Activated T-cell treated with anti-CD3 and anti-CD28 coated beads, Interleukin-2, amount 50 U/mL, for 48 hours (primary cell): ENCODE measurements at regions not wholly inside any gene's neighbourhood (a gene's known extent, or its start where the extent isn't known, plus 50 kb on each side); places are given as distances from the start of the nearest gene placed in this dataset.
"Not testable (repeated sequence)": the region's sequence is repeated elsewhere in the genome, so short reads cannot be mapped to it uniquely, and the experiment has no call there.

Source experiments
- DNase-seq, 2 experiments: peaks; one replicate each; pipeline ENCODE4 v3.0.0-alpha.2; 2020

GRCh38 chr2:155879900-155880299 lies 452.6 kb downstream of the NR4A2 start:
- DNase-seq, result not testable (repeated sequence)

- no peak for DNase-seq
Measured at GRCh38 chr2:155872396-155872795, 460.1 kb downstream of the NR4A2 start.

GRCh38 chr2:155871940-155872339 lies 460.6 kb downstream of the NR4A2 start:
- no peak for DNase-seq

GRCh38 chr2:155867564-155867963 lies 465.0 kb downstream of the NR4A2 start:
- DNase-seq, result no peak

GRCh38 chr2:155866477-155866876 lies 466.0 kb downstream of the NR4A2 start:
- DNase-seq, result no peak

DNA sequence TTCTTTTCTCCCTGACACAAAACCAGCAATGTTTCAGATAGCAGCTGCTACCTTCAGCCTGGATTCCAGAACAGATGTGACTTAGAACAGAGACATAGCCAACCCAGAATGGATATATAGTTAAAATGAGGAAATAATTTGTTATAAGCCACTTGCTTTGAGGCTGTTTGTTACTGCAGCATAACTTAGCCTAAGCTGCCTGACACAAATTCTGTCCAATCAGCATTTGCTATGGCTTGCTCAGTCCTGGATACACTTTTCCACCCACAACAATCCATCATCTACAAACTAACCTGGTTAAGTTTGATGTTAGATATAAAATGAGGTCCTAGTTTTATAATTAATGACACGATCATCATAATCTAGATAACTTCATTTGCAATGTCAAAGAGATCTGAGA lies 480.4 kb downstream of the NR4A2 start:
- DNase-seq, result no peak

DNA sequence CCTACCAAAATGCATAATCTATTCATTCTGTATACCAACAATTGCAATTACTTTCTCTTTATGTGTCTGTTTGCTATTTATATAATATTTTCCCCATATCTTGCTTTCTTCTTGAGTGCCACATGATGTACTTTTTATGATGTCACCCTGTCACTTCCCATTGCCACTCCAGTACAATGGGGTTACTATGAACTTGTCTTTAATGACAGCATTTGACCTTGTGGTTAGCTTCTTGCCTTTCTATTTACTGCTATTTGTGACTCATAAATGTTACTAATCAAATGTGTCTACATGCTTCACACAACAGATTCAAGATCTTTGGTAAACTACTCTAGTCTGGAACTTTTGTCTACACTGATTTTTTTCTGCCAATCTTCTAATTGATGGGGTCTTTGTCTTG lies 486.3 kb downstream of the NR4A2 start:
- no peak for DNase-seq

DNA sequence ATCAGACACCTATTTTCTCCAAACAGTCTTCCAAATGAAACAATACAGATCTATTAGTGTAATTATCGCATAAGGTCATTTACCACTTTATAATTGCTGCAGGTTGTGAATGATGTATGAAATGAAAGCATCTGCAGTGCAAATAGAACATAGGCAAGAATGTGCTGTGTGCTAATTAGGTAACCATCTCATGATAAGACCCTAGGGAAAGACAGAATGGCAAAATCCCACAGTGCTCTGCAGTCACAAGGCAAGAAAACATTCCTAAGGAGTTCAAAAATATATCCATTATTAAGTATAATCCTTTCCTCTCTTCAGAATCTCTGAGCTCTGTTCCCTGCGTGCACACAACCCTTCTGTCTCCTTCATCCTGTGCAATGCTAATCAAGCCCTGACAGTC lies 488.1 kb downstream of the NR4A2 start:
- DNase-seq, result no peak

- DNase-seq, result no peak
Measured at GRCh38 chr2:155842103-155842502, 490.4 kb downstream of the NR4A2 start.

GRCh38 chr2:155841442-155841841 lies 491.1 kb downstream of the NR4A2 start:
- no peak for DNase-seq

DNA sequence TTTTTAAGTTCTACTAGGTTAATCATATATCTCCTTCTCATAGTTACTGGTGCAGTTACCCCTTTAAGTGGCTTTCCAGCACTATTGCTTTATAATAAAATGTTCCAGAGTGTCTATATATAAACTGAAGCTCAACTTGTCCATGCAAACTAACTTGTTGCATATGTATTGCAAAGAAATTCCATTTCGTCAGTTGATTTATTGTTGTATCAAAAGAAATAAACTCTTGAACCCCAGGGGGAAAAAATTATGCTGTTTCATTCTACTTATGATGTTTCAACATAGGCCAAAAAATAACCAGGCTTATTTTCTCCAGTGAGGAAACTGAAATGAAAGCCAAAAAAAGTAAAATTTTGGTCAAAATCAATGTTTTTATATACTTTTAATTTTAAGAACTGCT lies 491.9 kb downstream of the NR4A2 start:
- no peak for DNase-seq

DNA sequence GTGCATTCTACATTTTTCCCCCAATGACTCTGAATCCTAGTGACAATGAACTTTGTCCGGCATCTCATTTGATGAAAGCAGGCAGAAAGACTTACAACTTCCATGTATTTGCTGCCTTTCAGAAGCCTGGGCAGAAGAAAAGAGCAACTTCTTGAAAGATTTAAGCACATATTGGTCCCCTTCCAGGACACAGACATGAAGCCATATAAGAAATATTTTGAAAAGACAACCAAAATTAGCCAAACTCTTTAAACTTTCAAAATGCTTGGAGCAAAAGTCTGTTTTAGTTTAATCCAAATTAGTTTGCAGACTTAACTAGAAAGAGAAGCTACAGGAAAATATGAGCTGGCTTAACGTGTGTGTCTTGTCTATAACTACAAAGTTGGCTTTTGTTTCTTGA lies 492.5 kb downstream of the NR4A2 start:
- no peak for DNase-seq

GRCh38 chr2:155839436-155839835 lies 493.1 kb downstream of the NR4A2 start:
- no peak for DNase-seq

GRCh38 chr2:155836439-155836838 lies 496.1 kb downstream of the NR4A2 start:
- no peak for DNase-seq

GRCh38 chr2:155830817-155831579 lies 501.5 kb downstream of the NR4A2 start:
- no peak for DNase-seq

- no peak for DNase-seq
Measured at GRCh38 chr2:155830351-155830750, 502.2 kb downstream of the NR4A2 start.

GRCh38 chr2:155825876-155826275 lies 506.6 kb downstream of the NR4A2 start:
- DNase-seq, result no peak

DNA sequence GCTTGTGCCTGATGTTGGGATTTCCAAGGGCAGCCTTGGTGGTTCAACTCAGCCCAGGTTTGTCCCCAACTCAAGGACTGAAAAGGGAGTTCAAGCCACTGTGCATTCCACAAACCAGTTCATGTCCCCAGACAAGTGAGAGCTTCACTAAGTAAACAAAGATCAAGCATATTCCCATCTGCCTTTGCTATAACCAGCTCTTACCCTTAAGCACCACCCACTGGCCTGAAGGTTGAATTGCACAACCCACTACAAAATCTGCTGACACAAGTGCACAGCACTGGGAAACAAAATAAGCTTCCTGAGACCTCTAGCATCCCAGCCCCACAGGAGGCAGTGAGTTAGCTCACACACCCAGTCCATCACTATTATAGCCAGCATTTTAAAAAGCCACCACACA lies 516.7 kb downstream of the NR4A2 start:
- DNase-seq, result no peak

DNA sequence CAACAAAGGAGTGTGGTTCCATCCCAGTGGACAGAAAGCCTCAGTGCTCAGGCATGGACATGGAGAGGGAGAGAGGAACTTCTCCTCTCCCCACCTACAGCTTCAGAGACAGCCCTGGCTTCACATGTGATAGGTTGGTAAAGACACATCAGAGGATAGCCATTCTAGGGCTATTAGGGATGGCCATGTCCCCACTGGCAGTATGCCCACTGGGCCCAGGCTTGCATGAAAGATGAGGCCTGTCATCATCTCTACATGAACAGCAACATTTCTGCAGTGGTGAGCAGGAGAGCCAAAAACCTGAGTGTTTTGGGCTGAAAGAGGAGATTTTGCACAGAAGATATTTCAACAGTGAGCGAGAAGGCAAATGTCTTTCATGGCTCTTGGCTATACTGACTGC lies 517.2 kb downstream of the NR4A2 start:
- no peak for DNase-seq

DNA sequence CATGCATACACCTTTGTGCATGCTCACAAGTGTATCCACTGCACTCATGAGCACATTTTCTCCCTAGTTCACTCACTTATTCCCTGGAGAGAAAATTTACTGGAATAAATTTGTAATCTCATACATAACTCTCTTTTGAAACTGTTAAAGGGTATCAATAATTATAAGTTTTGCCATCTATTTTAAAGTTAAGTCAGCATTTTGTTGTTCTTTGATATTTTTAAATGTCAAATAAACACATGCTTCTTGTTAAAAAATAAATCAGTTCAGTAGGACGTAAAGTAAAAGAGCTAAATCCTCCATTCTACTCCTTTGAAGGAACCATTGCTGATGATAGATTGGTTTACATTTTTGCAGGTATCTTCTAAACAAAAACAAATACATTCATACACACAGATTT lies 522.1 kb downstream of the NR4A2 start:
- no peak for DNase-seq

DNA sequence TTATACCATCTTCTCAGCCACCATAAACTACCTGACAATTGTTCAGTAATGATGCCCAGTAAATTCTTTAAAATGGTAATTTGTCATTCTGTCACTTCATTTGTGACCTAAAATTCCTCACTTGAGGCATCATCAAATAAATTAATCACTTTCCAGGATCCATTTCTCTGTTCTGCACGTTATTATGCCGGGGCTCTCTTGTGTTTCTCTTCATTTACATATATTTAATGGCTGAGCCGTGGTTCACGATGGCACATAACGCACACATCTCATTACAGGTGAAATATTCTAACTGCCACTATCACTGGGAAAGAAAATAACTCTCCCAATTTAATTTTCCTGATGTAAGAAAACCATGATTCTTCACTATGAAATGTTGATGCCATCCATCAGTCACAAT lies 529.6 kb downstream of the NR4A2 start:
- no peak for DNase-seq

- DNase-seq, result no peak
Measured at GRCh38 chr2:155792666-155793065, 539.9 kb downstream of the NR4A2 start.

GRCh38 chr2:155770516-155770915 lies 562.0 kb downstream of the NR4A2 start:
- no peak for DNase-seq

DNA sequence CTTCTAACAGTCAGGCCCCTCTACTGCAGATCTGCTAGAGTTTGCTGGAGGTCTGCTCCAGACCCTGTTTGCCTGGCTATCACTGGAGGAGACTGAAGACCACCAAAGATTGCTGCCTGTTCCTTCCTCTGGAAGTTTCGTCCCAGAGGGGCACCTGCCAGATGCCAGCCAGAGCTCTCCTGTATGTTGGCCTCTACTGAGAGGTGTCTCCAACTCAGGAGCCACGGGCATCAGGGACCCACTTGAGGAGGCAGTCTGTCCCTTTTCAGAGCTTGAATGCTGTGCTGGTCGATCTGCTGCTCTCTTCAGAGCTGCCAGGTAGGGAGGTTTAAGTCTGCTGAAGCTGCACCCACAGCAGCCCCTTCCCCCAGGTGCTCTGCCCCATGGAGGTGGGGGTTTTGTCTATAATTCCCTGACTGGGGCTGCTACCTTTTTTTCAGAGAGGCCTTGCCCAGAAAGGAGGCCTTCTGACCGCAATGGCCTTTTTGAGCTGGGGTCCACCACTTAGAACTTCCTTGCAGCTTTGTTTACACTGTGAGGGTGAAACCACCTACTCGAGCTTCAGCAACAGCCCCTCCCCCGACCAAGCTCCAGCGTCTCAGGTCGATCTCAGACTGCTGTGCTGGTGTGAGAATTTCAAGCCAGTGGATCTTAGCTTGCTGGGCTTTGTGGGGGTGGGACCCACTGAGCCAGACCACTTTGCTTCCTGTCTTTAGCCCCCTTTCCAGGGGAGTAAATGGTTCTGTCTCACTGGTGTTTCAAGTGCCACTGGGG lies 566.0 kb downstream of the NR4A2 start:
- no peak for DNase-seq

GRCh38 chr2:155755481-155755880 lies 577.0 kb downstream of the NR4A2 start:
- no peak for DNase-seq
